Neural cell (in vitro differentiated cells): ENCODE measurements at regions not wholly inside any gene's neighbourhood (a gene's known extent, or its start where the extent isn't known, plus 50 kb on each side); places are given as distances from the start of the nearest gene placed in this dataset.

Experiments
- H2AFZ ChIP-seq: fragments of 200-600, 300-800 bp; sonication (generic), shearing (Covaris generic); 2 replicates; pipeline ENCODE4 v1.6.0; 2014; ENCODE audit warnings: low read depth, mild to moderate bottlenecking, antibody characterized with exemption, low read length, moderate library complexity
- H3F3A ChIP-seq: fragments of 200-600 bp; shearing (Covaris generic); 2 replicates; pipeline ENCODE4 v1.6.1; 2016; ENCODE audit warnings: mild to moderate bottlenecking, moderate library complexity, mixed read lengths, antibody characterized with exemption, low read length; ENCODE audit not compliant: insufficient read depth, poor library complexity, severe bottlenecking
- H3K27ac ChIP-seq: fragments of 200-600, 300-800 bp; sonication (generic), shearing (Covaris generic); 2 replicates; pipeline ENCODE4 v1.5.1; 2014; ENCODE audit warnings: mild to moderate bottlenecking, low read length, moderate library complexity
- H3K27me3 ChIP-seq: fragments of 300-800, 200-600 bp; sonication (generic), shearing (Covaris generic); 2 replicates; pipeline ENCODE4 v1.6.0; 2014; ENCODE audit warnings: mild to moderate bottlenecking, low read depth, low read length, moderate library complexity; ENCODE audit not compliant: insufficient read depth
- H3K36me3 ChIP-seq: fragments of 300-800, 200-600 bp; sonication (generic), shearing (Covaris generic); 2 replicates; pipeline ENCODE4 v1.5.1; 2014; ENCODE audit warnings: mild to moderate bottlenecking, antibody characterized with exemption, low read length, moderate library complexity; ENCODE audit not compliant: insufficient read depth
- H3K4me2 ChIP-seq: fragments of 300-800, 200-600 bp; sonication (generic), shearing (Covaris generic); 2 replicates; pipeline ENCODE4 v1.6.0; 2014; ENCODE audit warnings: mild to moderate bottlenecking, low read length
- H3K4me3 ChIP-seq: fragments of 300-800, 200-600 bp; sonication (generic), shearing (Covaris generic); 2 replicates; pipeline ENCODE4 v1.5.1; 2014; ENCODE audit warnings: mild to moderate bottlenecking, low read length, moderate library complexity
- H3K79me2 ChIP-seq: fragments of 200-600 bp; shearing (Covaris generic); replicated peaks from 2 replicates; pipeline ENCODE4 v1.6.0; 2014; ENCODE audit warnings: mild to moderate bottlenecking, low read length, moderate library complexity; ENCODE audit not compliant: insufficient read depth
- H3K9ac ChIP-seq: fragments of 300-800, 200-600 bp; sonication (generic), shearing (Covaris generic); 2 replicates; pipeline ENCODE4 v1.6.1; 2016; ENCODE audit warnings: mild to moderate bottlenecking, low read length, mixed read lengths
- H3K9me2 ChIP-seq: fragments of 200-600 bp; shearing (Covaris generic); 2 replicates; pipeline ENCODE4 v1.6.1; 2016; ENCODE audit warnings: mild to moderate bottlenecking, low read length, mixed read lengths; ENCODE audit not compliant: insufficient read depth
- H3K9me3 ChIP-seq: fragments of 200-600, 300-800 bp; sonication (generic), shearing (Covaris generic); 2 replicates; pipeline ENCODE4 v1.6.1; 2016; ENCODE audit warnings: mild to moderate bottlenecking, mixed run types, low read length, moderate library complexity, mixed read lengths
- H4K20me1 ChIP-seq: fragments of 200-600 bp; shearing (Covaris generic); 2 replicates; pipeline ENCODE4 v1.6.1; 2016; ENCODE audit warnings: mild to moderate bottlenecking, mixed run types; ENCODE audit not compliant: insufficient read depth
- CTCF ChIP-seq: fragments of 450-650 bp; IDR thresholded peaks from 2 replicates; pipeline ENCODE4 v1.5.1; 2014; ENCODE audit warnings: antibody characterized with exemption, mild to moderate bottlenecking, moderate library complexity; ENCODE audit not compliant: poor library complexity, severe bottlenecking
- EP300 ChIP-seq: fragments of 450-650 bp; conservative IDR thresholded peaks from 2 replicates; pipeline ENCODE4 v1.6.1; 2014; ENCODE audit warnings: antibody characterized with exemption, mild to moderate bottlenecking, moderate library complexity; ENCODE audit not compliant: poor library complexity, severe bottlenecking
- EZH2 ChIP-seq: fragments of 200-600, 300-800 bp; shearing (Covaris generic), sonication (generic); IDR thresholded peaks from 2 replicates; pipeline ENCODE4 v1.6.1; 2014; ENCODE audit warnings: antibody characterized with exemption, low read length, borderline replicate concordance, mild to moderate bottlenecking; ENCODE audit not compliant: insufficient read depth, poor library complexity, severe bottlenecking
- MXI1 ChIP-seq: fragments of 450-650 bp; conservative IDR thresholded peaks from 2 replicates; pipeline ENCODE4 v1.6.1; 2014; ENCODE audit warnings: antibody characterized with exemption, mild to moderate bottlenecking; ENCODE audit not compliant: poor library complexity, severe bottlenecking
- POLR2AphosphoS5 ChIP-seq: IDR thresholded peaks from 2 replicates; pipeline ENCODE4 v1.6.1; 2012
- RAD21 ChIP-seq: fragments of 450-650 bp; conservative IDR thresholded peaks from 2 replicates; pipeline ENCODE4 v1.6.1; 2014; ENCODE audit warnings: antibody characterized with exemption, mild to moderate bottlenecking, moderate library complexity
- REST ChIP-seq: IDR thresholded peaks from 2 replicates; pipeline ENCODE4 v1.6.1; 2012; ENCODE audit warnings: borderline replicate concordance
- SMC3 ChIP-seq: fragments of 450-650 bp; conservative IDR thresholded peaks from 2 replicates; pipeline ENCODE4 v1.6.1; 2014; ENCODE audit warnings: antibody characterized with exemption, mild to moderate bottlenecking, moderate library complexity; ENCODE audit not compliant: poor library complexity
- TAF1 ChIP-seq: IDR thresholded peaks from 2 replicates; pipeline ENCODE4 v1.6.1; 2012; ENCODE audit warnings: low read depth

GRCh38 chr13:31053896-31054295, 107.8 kb downstream of the HSPH1 start:
- Histone ChIP-seq H3K4me2 (no peak overlapping the region), H3K9me3 (no peaks in the 10 kb centered on the region), H3K9me2 (no peaks in the 10 kb centered on the region), H4K20me1 (no peaks in the 10 kb centered on the region), H3K36me3 (no peaks in the 10 kb centered on the region), H3F3A (no peaks in the 10 kb centered on the region), H3K9ac (no peak overlapping the region), H3K27ac (no peak overlapping the region), H2AFZ (no peak overlapping the region), H3K4me3 (no peak overlapping the region), H3K27me3 (no peaks in the 10 kb centered on the region), H3K79me2 (no peaks in the 10 kb centered on the region)
- TF ChIP-seq POLR2AphosphoS5 (no peak), REST (no peak), CTCF (no peak), TAF1 (no peak), MXI1 (no peak), EP300 (no peak), EZH2 (no peak), RAD21 (no peak), SMC3 (no peak)

GRCh38 chr13:31053091-31053490, 108.6 kb downstream of the HSPH1 start:
- Histone ChIP-seq H3K27ac (no peak overlapping the region), H3K9me3 (no peaks in the 10 kb centered on the region), H3K9ac (no peak overlapping the region), H2AFZ (no peak overlapping the region), H3K36me3 (no peaks in the 10 kb centered on the region), H3K9me2 (no peaks in the 10 kb centered on the region), H3K4me2 (no peak overlapping the region), H3K4me3 (no peak overlapping the region), H4K20me1 (no peaks in the 10 kb centered on the region), H3F3A (no peaks in the 10 kb centered on the region), H3K27me3 (no peaks in the 10 kb centered on the region), H3K79me2 (no peaks in the 10 kb centered on the region)
- no peak for TF ChIP-seq TAF1

DNA sequence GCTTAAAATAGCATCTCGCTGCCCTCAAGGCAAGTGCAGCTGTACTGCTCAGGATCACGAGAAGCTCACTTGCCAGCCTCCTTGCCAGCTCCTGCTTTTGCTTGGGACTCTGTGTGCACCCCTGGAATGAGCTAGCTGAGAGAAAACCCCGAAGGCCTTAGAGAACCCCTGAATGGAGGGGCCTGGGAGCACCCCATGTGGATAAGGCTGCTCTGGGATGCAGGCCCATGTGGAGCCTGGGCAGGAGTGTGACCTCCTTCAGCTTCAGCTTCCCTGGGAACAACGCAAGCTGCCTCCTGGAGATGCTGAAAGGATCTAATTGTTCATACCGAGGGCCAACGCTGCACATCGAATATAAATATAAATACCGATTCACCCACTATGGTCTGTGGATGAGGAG, 109.2 kb downstream of the HSPH1 start:
- no peaks in the 10 kb centered on the region for H3K79me2 ChIP-seq
- no peak for TF ChIP-seq CTCF
- no peak for TF ChIP-seq REST
- no peak for TF ChIP-seq EP300
- TF ChIP-seq SMC3, result no peak
- no peak for TF ChIP-seq MXI1
- no peak for TF ChIP-seq RAD21
- TF ChIP-seq POLR2AphosphoS5, result no peak
- no peak for TF ChIP-seq EZH2
- no peak for TF ChIP-seq TAF1
- no peak overlapping the region for H3K9ac ChIP-seq
- H3K27me3 ChIP-seq, result no peaks in the 10 kb centered on the region
- H3K27ac ChIP-seq, result no peak overlapping the region
- no peak overlapping the region for H2AFZ ChIP-seq
- H3F3A ChIP-seq, result no peaks in the 10 kb centered on the region
- H3K4me2 ChIP-seq, result no peak overlapping the region
- no peaks in the 10 kb centered on the region for H3K9me2 ChIP-seq
- H3K9me3 ChIP-seq, result no peaks in the 10 kb centered on the region
- no peaks in the 10 kb centered on the region for H4K20me1 ChIP-seq
- no peaks in the 10 kb centered on the region for H3K36me3 ChIP-seq
- no peak overlapping the region for H3K4me3 ChIP-seq
